CD14-positive monocyte (primary cell): ENCODE measurements at regions not wholly inside any gene's neighbourhood (a gene's known extent, or its start where the extent isn't known, plus 50 kb on each side); places are given as distances from the start of the nearest gene placed in this dataset.
"Not testable (repeated sequence)": the region's sequence is repeated elsewhere in the genome, so short reads cannot be mapped to it uniquely, and the experiment has no call there.

Experiments
- DNase-seq, 3 donors: peaks; one replicate each; pipeline ENCODE4 v3.0.0-alpha.2; 2011 to 2022
- H2AFZ ChIP-seq: 2 replicates; pipeline ENCODE4 v1.6.0; 2012; ENCODE audit warnings: mild to moderate bottlenecking, low read depth, low read length, inconsistent platforms; ENCODE audit not compliant: insufficient read depth, poor library complexity, severe bottlenecking
- H3K27ac ChIP-seq, 2 donors: 1 replicate in 1 of 2; 2 replicates in 1 of 2; pipeline ENCODE4 v1.5.1; 2012 to 2013; ENCODE audit warnings: low read length in 2 of 2, control low read depth in 1 of 2, inconsistent platforms in 1 of 2, low read depth in 1 of 2, mild to moderate bottlenecking in 1 of 2
- H3K27me3 ChIP-seq, 2 donors: one replicate each; pipeline versions ENCODE4 v1.6.0 to v1.6.1; 2011 to 2013; ENCODE audit warnings: low read length in 2 of 2; ENCODE audit not compliant: control insufficient read depth in 2 of 2, insufficient read depth in 2 of 2
- H3K36me3 ChIP-seq, 2 donors: replicated peaks in 1 of 2; 1 replicate in 1 of 2; 2 replicates in 1 of 2; pipeline versions ENCODE4 v1.5.1 to v1.6.1; 2012 to 2013; ENCODE audit warnings: low read length in 2 of 2, control low read depth in 1 of 2, inconsistent platforms in 1 of 2, mild to moderate bottlenecking in 1 of 2; ENCODE audit not compliant: insufficient read depth in 2 of 2, control insufficient read depth in 1 of 2
- H3K4me1 ChIP-seq, 2 donors: 1 replicate in 1 of 2; 2 replicates in 1 of 2; pipeline versions ENCODE4 v1.5.1 to v1.6.1; 2012 to 2013; ENCODE audit warnings: low read length in 2 of 2, control low read depth in 1 of 2, inconsistent platforms in 1 of 2, mild to moderate bottlenecking in 1 of 2, moderate library complexity in 1 of 2; ENCODE audit not compliant: insufficient read depth in 2 of 2, control insufficient read depth in 1 of 2
- H3K4me2 ChIP-seq: replicated peaks from 2 replicates; pipeline ENCODE3; 2012; ENCODE audit warnings: low read length, moderate library complexity, mild to moderate bottlenecking; ENCODE audit not compliant: poor library complexity, severe bottlenecking; ENCODE audit errors: extremely low read depth
- H3K4me3 ChIP-seq, 3 experiments: fragments of 200-600 bp in 1 of 3; sonication (generic) in 1 of 3; replicated peaks in 1 of 3; 1 replicate in 2 of 3; 2 replicates in 1 of 3; pipeline ENCODE4 v1.5.1; 2011 to 2013; ENCODE audit warnings: low read length in 3 of 3, mild to moderate bottlenecking in 3 of 3, control low read depth in 2 of 3, low read depth in 2 of 3, inconsistent platforms in 1 of 3, moderate library complexity in 1 of 3
- H3K79me2 ChIP-seq: 2 replicates; pipeline ENCODE4 v1.6.0; 2012; ENCODE audit warnings: mild to moderate bottlenecking, control low read depth, inconsistent platforms, low read length, moderate library complexity; ENCODE audit not compliant: insufficient read depth
- H3K9ac ChIP-seq: 2 replicates; pipeline ENCODE4 v1.6.0; 2017; ENCODE audit warnings: low read length, mild to moderate bottlenecking; ENCODE audit not compliant: insufficient read depth, poor library complexity, severe bottlenecking
- H3K9me3 ChIP-seq, 2 donors: replicated peaks in 1 of 2; 1 replicate in 1 of 2; 2 replicates in 1 of 2; pipeline versions ENCODE4 v1.5.1 to v1.6.1; 2012 to 2013; ENCODE audit warnings: low read length in 2 of 2, control low read depth in 1 of 2; ENCODE audit not compliant: control insufficient read depth in 1 of 2, insufficient read depth in 1 of 2
- H4K20me1 ChIP-seq: 2 replicates; pipeline ENCODE4 v1.6.0; 2012; ENCODE audit warnings: mild to moderate bottlenecking, low read length, control low read depth, moderate library complexity; ENCODE audit not compliant: insufficient read depth
- H3K27ac Mint-ChIP-seq, 7 donors: one replicate each; pipeline ENCODE4 v1.8.0; 2020; ENCODE audit warnings: mild to moderate bottlenecking in 7 of 7, mixed read lengths in 7 of 7, moderate library complexity in 6 of 7, inconsistent platforms in 2 of 7
- H3K27me3 Mint-ChIP-seq, 3 donors: one replicate each; pipeline ENCODE4 v1.8.0; 2021 to 2022; ENCODE audit warnings: low read depth in 3 of 3, mild to moderate bottlenecking in 3 of 3, mixed read lengths in 3 of 3, moderate library complexity in 3 of 3, inconsistent platforms in 1 of 3
- H3K36me3 Mint-ChIP-seq, 2 donors: one replicate each; pipeline ENCODE4 v1.8.0; 2020; ENCODE audit warnings: mixed read lengths in 2 of 2, inconsistent platforms in 1 of 2, mild to moderate bottlenecking in 1 of 2
- H3K4me1 Mint-ChIP-seq: one replicate; pipeline ENCODE4 v1.8.0; 2020; ENCODE audit warnings: mild to moderate bottlenecking, mixed read lengths
- H3K4me3 Mint-ChIP-seq, 2 donors: one replicate each; pipeline ENCODE4 v1.8.0; 2020; ENCODE audit warnings: mild to moderate bottlenecking in 2 of 2, mixed read lengths in 2 of 2, moderate library complexity in 1 of 2
- H3K9me3 Mint-ChIP-seq, 7 donors: one replicate each; pipeline ENCODE4 v1.8.0; 2020 to 2022; ENCODE audit warnings: mixed read lengths in 7 of 7, mild to moderate bottlenecking in 6 of 7, moderate library complexity in 6 of 7, inconsistent platforms in 2 of 7
- CTCF ChIP-seq: fragments of 200-600 bp; IDR thresholded peaks from one replicate; pipeline ENCODE4 v1.8.0; 2022; ENCODE audit warnings: antibody characterized with exemption, mild to moderate bottlenecking
- WGBS: methylation state at CpG from one replicate; pipeline ENCODE4 v1.1.5; 2013; ENCODE audit warnings: missing lambda C conversion rate; ENCODE audit not compliant: insufficient coverage; 5-methylcytosine and 5-hydroxymethylcytosine counted together
- intact Hi-C, 2 donors: fragments of 100-400 bp; cut with micrococcal nuclease; formaldehyde crosslinking; loops; one replicate each; pipeline versions ENCODE4 v1.15.0 to v1.15.1; 2023

- H3K4me3 Mint-ChIP-seq, H3K4me3 ChIP-seq, H3K27ac ChIP-seq, H4K20me1 ChIP-seq, H3K4me2 ChIP-seq, H3K4me1 Mint-ChIP-seq, DNase-seq, H3K9ac ChIP-seq, H2AFZ ChIP-seq, intact Hi-C loops, H3K4me1 ChIP-seq, H3K27me3 Mint-ChIP-seq, H3K79me2 ChIP-seq, H3K27me3 ChIP-seq: not testable (repeated sequence)
- H3K36me3 Mint-ChIP-seq: peaks cover 65 to 73% of the 10 kb centered on the region in 2 donors
- 100% methylated on average over 1 of the region's 3 CpGs for WGBS
- H3K9me3 ChIP-seq: peaks cover 0 to 15% of the 10 kb centered on the region in 2 donors
- peaks cover 33 to 80% of the 10 kb centered on the region in 2 donors for H3K36me3 ChIP-seq
- peaks cover 15 to 29% (median 28%) of the 10 kb centered on the region in 7 donors for H3K9me3 Mint-ChIP-seq
- peak overlapping the region in 1 of 7 donors; percentile 47 for H3K27ac Mint-ChIP-seq
Measured at GRCh38 chr6:144506051-144506450, 220.9 kb downstream of the UTRN start.

GRCh38 chr6:144507772-144508312 lies 222.7 kb downstream of the UTRN start:
- Histone ChIP-seq H3K9me3 (peaks cover 0 to 15% of the 10 kb centered on the region in 2 donors), H3K36me3 (peaks cover 29 to 82% of the 10 kb centered on the region in 2 donors)
- H2AFZ ChIP-seq, H3K9ac ChIP-seq, intact Hi-C loops, H3K27me3 ChIP-seq, DNase-seq, H4K20me1 ChIP-seq, H3K4me2 ChIP-seq, H3K4me3 Mint-ChIP-seq, H3K4me1 ChIP-seq, H3K27me3 Mint-ChIP-seq, H3K4me1 Mint-ChIP-seq, H3K27ac ChIP-seq, H3K4me3 ChIP-seq, H3K79me2 ChIP-seq: not testable (repeated sequence)
- H3K36me3 Mint-ChIP-seq: peaks cover 59 to 72% of the 10 kb centered on the region in 2 donors
- H3K27ac Mint-ChIP-seq: peak overlapping the region in 1 of 7 donors; percentile 28
- H3K9me3 Mint-ChIP-seq: peaks cover 15 to 29% (median 23%) of the 10 kb centered on the region in 7 donors
- 98% methylated on average over 5 of the region's 6 CpGs for WGBS

- intact Hi-C loops: no loop called here
- no peaks in the 10 kb centered on the region for H3K27me3 ChIP-seq
- whole genome bisulfite sequencing: no CpG with 5 or more reads among the region's 4 CpGs
Measured at GRCh38 chr6:144510859-144511258, 225.7 kb downstream of the UTRN start.

More at GRCh38 chr6:144510859-144511258, 225.7 kb downstream of the UTRN start:
- peaks cover 0 to 4% (median 1%) of the 10 kb centered on the region in 7 donors for H3K9me3 Mint-ChIP-seq
- TF ChIP-seq CTCF: no peak
- Histone ChIP-seq H3K9me3 (no peaks in the 10 kb centered on the region), H3K79me2 (no peaks in the 10 kb centered on the region), H3K4me3 (no peak overlapping the region), H3K4me1 (no peaks in the 10 kb centered on the region), H2AFZ (no peak overlapping the region), H3K9ac (no peak overlapping the region), H3K36me3 (peaks cover 55 to 84% of the 10 kb centered on the region in 2 donors), H3K27ac (no peak overlapping the region), H3K4me2 (no peak overlapping the region), H4K20me1 (no peaks in the 10 kb centered on the region)
- no peak overlapping the region for H3K27ac Mint-ChIP-seq
- peaks cover 54 to 69% of the 10 kb centered on the region in 2 donors for H3K36me3 Mint-ChIP-seq
- H3K27me3 Mint-ChIP-seq: no peaks in the 10 kb centered on the region
- DNase-seq: no peak
- no peaks in the 10 kb centered on the region for H3K4me1 Mint-ChIP-seq
- no peak overlapping the region for H3K4me3 Mint-ChIP-seq
